ENCODE measurements at regions not wholly inside any gene's neighbourhood (a gene's known extent, or its start where the extent isn't known, plus 50 kb on each side); places are given as distances from the start of the nearest gene placed in this dataset.

DNA sequence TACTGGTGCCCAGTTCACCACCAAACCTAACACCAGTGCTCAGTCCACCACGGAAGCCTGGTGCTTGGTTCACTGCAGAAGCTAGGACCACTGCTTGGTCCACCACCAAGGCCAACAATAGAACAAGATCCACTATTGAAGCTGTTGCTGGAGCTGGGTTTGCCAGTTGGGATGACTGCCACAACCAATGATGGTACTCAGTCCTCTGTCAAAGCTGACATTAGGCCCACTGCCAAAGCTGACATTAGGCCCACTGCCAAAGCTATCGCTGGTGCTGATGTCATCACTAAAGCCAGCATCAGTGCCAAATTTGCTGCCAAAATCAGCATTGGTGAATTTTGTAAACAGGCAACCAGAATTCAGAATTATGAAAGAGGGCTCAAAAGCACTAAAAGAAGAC lies 1850.2 kb upstream of the RAG2 start:
- TF ChIP-seq, protein P1, sequence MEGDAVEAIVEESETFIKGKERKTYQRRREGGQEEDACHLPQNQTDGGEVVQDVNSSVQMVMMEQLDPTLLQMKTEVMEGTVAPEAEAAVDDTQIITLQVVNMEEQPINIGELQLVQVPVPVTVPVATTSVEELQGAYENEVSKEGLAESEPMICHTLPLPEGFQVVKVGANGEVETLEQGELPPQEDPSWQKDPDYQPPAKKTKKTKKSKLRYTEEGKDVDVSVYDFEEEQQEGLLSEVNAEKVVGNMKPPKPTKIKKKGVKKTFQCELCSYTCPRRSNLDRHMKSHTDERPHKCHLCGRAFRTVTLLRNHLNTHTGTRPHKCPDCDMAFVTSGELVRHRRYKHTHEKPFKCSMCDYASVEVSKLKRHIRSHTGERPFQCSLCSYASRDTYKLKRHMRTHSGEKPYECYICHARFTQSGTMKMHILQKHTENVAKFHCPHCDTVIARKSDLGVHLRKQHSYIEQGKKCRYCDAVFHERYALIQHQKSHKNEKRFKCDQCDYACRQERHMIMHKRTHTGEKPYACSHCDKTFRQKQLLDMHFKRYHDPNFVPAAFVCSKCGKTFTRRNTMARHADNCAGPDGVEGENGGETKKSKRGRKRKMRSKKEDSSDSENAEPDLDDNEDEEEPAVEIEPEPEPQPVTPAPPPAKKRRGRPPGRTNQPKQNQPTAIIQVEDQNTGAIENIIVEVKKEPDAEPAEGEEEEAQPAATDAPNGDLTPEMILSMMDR (IDR thresholded peaks at IDR 0.05) = no peak
- TF ChIP-seq, protein P2, sequence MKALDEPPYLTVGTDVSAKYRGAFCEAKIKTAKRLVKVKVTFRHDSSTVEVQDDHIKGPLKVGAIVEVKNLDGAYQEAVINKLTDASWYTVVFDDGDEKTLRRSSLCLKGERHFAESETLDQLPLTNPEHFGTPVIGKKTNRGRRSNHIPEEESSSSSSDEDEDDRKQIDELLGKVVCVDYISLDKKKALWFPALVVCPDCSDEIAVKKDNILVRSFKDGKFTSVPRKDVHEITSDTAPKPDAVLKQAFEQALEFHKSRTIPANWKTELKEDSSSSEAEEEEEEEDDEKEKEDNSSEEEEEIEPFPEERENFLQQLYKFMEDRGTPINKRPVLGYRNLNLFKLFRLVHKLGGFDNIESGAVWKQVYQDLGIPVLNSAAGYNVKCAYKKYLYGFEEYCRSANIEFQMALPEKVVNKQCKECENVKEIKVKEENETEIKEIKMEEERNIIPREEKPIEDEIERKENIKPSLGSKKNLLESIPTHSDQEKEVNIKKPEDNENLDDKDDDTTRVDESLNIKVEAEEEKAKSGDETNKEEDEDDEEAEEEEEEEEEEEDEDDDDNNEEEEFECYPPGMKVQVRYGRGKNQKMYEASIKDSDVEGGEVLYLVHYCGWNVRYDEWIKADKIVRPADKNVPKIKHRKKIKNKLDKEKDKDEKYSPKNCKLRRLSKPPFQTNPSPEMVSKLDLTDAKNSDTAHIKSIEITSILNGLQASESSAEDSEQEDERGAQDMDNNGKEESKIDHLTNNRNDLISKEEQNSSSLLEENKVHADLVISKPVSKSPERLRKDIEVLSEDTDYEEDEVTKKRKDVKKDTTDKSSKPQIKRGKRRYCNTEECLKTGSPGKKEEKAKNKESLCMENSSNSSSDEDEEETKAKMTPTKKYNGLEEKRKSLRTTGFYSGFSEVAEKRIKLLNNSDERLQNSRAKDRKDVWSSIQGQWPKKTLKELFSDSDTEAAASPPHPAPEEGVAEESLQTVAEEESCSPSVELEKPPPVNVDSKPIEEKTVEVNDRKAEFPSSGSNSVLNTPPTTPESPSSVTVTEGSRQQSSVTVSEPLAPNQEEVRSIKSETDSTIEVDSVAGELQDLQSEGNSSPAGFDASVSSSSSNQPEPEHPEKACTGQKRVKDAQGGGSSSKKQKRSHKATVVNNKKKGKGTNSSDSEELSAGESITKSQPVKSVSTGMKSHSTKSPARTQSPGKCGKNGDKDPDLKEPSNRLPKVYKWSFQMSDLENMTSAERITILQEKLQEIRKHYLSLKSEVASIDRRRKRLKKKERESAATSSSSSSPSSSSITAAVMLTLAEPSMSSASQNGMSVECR (CRISPR knock-in tag; IDR thresholded peaks at IDR 0.05; ENCODE audit: borderline replicate concordance) = no peak

All from WTC11 (cell line).